Calu3 (cell line): ENCODE measurements at regions not wholly inside any gene's neighbourhood (a gene's known extent, or its start where the extent isn't known, plus 50 kb on each side); places are given as distances from the start of the nearest gene placed in this dataset.

Experiments used
- BruUV-seq: library from RNA; stranded (reverse); fragments of 400-500 nt; replicated peaks from 2 replicates; lab custom pipeline; 2021; lab: Mats Ljungman, UMichigan
- CTCF ChIA-PET: fragments of 300-600 bp; sonication (Branson Sonifier 250); formaldehyde crosslinking; loops from one replicate; lab custom pipeline; 2022; ENCODE audit warnings: antibody characterized with exemption; lab: Charles Lee
- DNase-seq: peaks from one replicate; pipeline ENCODE4 v3.0.0; 2022
- H3K27ac Mint-ChIP-seq: one replicate; pipeline ENCODE4 v1.8.0; 2022; ENCODE audit warnings: mixed read lengths; ENCODE audit not compliant: unreplicated experiment
- H3K27me3 Mint-ChIP-seq: one replicate; pipeline ENCODE4 v1.8.0; 2022; ENCODE audit warnings: mixed read lengths; ENCODE audit not compliant: unreplicated experiment
- H3K36me3 Mint-ChIP-seq: one replicate; pipeline ENCODE4 v1.8.0; 2022; ENCODE audit warnings: mild to moderate bottlenecking, moderate library complexity, mixed read lengths; ENCODE audit not compliant: insufficient read depth, unreplicated experiment
- H3K4me1 Mint-ChIP-seq: one replicate; pipeline ENCODE4 v1.8.0; 2022; ENCODE audit warnings: mild to moderate bottlenecking, low read depth, mixed read lengths; ENCODE audit not compliant: unreplicated experiment
- H3K4me3 Mint-ChIP-seq: one replicate; pipeline ENCODE4 v1.8.0; 2022; ENCODE audit warnings: mild to moderate bottlenecking, low read depth, moderate library complexity, mixed read lengths; ENCODE audit not compliant: unreplicated experiment
- H3K9me3 Mint-ChIP-seq: one replicate; pipeline ENCODE4 v1.8.0; 2022; ENCODE audit warnings: low read depth, mixed read lengths; ENCODE audit not compliant: unreplicated experiment
- intact Hi-C: fragments of 100-400 bp; cut with micrococcal nuclease; formaldehyde crosslinking; loops from one replicate; pipeline ENCODE4 v1.10.0; 2022; ENCODE audit not compliant: unreplicated experiment
- TF ChIP-seq, protein P1 (sequence below): fragments of 200-600 bp; IDR thresholded peaks from one replicate; pipeline ENCODE4 v1.8.0; 2022; ENCODE audit warnings: antibody characterized with exemption; ENCODE audit not compliant: unreplicated experiment

DNA sequence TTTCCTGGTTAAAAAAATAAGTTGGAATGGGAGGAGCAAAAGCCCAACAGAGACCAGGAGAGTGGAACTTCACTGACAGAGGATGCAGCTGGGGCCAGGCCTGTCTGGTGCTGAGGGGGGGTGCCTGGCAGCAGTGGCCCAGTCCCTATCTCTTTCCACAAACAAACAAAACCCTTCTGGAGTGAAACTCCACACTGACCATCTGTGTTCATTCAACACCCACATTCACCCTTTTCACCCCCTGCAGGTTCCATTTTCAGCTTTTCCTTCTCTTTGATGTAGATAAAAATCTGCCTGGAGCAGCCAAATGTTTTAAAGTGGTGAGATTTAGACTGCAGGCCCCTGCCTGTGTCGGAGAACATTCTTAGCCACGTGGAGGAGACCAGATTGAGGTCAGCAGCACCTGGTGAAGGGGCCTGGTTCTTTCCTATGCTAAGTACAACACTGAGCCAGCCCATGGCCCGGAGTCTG lies 161.4 kb upstream of the CDH11 start:
- H3K4me1 Mint-ChIP-seq: no peaks in the 10 kb centered on the region
- no peak overlapping the region for H3K27ac Mint-ChIP-seq
- H3K9me3 Mint-ChIP-seq: peaks cover 2% of the 10 kb centered on the region
- DNase-seq: no peak
- BruUV-seq: no TSS peak
- intact Hi-C loops: no loop called here
- no peaks in the 10 kb centered on the region for H3K36me3 Mint-ChIP-seq
- CTCF ChIA-PET: no interaction called here
- no peaks in the 10 kb centered on the region for H3K27me3 Mint-ChIP-seq
- TF ChIP-seq, protein P1, sequence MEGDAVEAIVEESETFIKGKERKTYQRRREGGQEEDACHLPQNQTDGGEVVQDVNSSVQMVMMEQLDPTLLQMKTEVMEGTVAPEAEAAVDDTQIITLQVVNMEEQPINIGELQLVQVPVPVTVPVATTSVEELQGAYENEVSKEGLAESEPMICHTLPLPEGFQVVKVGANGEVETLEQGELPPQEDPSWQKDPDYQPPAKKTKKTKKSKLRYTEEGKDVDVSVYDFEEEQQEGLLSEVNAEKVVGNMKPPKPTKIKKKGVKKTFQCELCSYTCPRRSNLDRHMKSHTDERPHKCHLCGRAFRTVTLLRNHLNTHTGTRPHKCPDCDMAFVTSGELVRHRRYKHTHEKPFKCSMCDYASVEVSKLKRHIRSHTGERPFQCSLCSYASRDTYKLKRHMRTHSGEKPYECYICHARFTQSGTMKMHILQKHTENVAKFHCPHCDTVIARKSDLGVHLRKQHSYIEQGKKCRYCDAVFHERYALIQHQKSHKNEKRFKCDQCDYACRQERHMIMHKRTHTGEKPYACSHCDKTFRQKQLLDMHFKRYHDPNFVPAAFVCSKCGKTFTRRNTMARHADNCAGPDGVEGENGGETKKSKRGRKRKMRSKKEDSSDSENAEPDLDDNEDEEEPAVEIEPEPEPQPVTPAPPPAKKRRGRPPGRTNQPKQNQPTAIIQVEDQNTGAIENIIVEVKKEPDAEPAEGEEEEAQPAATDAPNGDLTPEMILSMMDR: no peak
- H3K4me3 Mint-ChIP-seq: no peak overlapping the region

DNA sequence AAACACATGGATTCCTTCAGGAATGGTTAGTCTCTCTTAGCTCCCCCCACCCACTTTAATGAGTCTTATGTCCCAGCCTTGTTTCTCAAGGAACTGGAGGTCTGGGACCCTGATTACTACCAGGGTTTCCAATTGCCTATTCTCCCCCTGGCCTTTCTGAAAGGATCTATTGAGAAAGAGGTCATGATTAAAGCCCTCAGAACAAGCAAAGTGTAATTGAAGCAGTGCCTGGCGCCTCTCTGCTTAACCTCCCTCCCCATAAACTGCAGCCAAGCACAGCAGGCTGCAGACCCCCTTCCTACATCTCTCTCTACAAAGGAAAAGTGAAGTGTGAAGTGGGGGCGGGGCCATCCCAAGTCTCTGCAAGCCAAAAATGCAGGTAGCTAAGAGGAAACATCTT lies 159.7 kb upstream of the CDH11 start:
- intact Hi-C loops: no loop called here
- BruUV-seq: no TSS peak
- H3K9me3 Mint-ChIP-seq: peaks cover 12% of the 10 kb centered on the region
- no peaks in the 10 kb centered on the region for H3K4me1 Mint-ChIP-seq
- H3K4me3 Mint-ChIP-seq: no peak overlapping the region
- H3K27me3 Mint-ChIP-seq: no peaks in the 10 kb centered on the region
- H3K27ac Mint-ChIP-seq: no peak overlapping the region
- H3K36me3 Mint-ChIP-seq: no peaks in the 10 kb centered on the region
- CTCF ChIA-PET: no interaction called here
- no peak for DNase-seq
- TF ChIP-seq, protein P1: no peak

DNA sequence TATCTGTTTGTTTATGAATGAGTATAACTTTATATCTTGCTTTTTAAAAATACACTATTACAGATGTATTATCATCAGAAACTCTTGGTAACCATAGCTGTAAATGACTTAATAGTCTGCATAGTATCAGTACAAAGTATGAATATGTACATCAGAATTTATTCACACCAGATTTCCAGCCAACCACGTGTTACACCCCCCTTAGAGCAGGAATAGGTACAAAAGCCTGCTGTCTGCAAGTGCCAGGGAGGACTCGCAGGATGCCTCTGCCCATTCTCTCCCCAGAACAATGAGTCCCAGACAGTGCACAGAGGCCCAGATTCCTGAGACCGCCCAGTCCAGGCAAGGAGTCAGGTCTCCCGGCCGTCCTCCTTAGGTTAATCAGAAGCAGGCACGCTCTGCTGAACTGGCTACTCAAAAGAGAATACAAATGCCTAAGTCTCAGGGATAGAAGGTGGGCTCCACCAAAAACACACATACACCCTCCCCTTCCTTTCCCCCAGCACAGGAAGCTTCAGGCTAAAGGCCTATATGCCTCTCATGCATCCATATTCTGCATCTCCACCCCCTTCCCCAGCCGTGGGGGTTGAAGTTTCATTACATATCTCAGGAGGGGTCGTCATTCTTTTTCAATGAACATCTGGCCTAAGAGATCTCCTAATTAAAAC lies 159.1 kb upstream of the CDH11 start:
- intact Hi-C loops: no loop called here
- Mint-ChIP-seq H3K27me3 (no peaks in the 10 kb centered on the region), H3K4me1 (no peaks in the 10 kb centered on the region), H3K36me3 (no peaks in the 10 kb centered on the region), H3K4me3 (no peak overlapping the region), H3K9me3 (peaks cover 12% of the 10 kb centered on the region), H3K27ac (no peak overlapping the region)
- CTCF ChIA-PET: no interaction called here
- TF ChIP-seq, protein P1: no peak
- no peak for DNase-seq
- BruUV-seq: no TSS peak

DNA sequence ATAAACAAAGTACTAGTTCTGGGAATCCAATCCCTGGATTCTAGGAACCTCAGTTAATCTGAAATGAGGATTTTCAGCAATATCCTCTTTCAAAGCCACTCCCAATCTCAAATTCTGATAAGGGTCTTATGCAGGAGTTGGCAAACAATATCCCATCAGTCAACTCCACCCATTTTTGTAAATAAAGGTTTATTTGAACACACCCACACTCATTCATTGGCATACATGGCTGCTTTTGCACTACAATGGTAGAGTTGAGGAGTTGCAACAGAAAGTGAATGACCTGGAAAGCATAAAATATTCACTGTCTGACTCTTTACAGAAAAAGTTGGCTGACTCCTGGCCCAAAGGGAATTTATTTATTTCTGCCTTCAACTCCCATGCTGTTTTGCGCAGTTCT lies 157.7 kb upstream of the CDH11 start:
- Mint-ChIP-seq H3K4me3 (no peak overlapping the region), H3K27ac (no peak overlapping the region), H3K36me3 (no peaks in the 10 kb centered on the region), H3K27me3 (no peaks in the 10 kb centered on the region), H3K4me1 (no peaks in the 10 kb centered on the region), H3K9me3 (peaks cover 14% of the 10 kb centered on the region)
- intact Hi-C loops: no loop called here
- TF ChIP-seq, protein P1: no peak
- CTCF ChIA-PET: no interaction called here
- no TSS peak for BruUV-seq
- DNase-seq: no peak
